ENCODE measurements at regions not wholly inside any gene's neighbourhood (a gene's known extent, or its start where the extent isn't known, plus 50 kb on each side); places are given as distances from the start of the nearest gene placed in this dataset.

DNA sequence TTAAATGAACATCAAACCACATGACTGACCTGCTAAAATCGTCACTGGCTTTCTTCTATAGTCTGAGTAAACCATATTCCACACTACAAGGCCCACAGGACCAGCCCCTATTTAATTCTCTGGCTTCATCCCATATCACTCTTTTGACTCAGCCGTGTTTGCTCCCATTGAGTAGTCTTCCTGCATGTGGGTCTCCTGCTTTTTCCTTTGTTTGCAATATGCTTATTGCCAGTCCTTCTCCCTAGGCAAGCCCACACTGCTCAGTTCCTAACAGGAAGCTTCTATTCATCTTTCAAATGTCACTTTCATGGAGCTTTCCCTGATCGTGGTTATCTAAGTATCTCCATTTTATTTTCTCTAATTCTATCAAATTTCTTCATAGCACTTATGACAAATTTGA is 329.6 kb downstream of the RAPGEF2 start:
- TF ChIP-seq, protein P1, sequence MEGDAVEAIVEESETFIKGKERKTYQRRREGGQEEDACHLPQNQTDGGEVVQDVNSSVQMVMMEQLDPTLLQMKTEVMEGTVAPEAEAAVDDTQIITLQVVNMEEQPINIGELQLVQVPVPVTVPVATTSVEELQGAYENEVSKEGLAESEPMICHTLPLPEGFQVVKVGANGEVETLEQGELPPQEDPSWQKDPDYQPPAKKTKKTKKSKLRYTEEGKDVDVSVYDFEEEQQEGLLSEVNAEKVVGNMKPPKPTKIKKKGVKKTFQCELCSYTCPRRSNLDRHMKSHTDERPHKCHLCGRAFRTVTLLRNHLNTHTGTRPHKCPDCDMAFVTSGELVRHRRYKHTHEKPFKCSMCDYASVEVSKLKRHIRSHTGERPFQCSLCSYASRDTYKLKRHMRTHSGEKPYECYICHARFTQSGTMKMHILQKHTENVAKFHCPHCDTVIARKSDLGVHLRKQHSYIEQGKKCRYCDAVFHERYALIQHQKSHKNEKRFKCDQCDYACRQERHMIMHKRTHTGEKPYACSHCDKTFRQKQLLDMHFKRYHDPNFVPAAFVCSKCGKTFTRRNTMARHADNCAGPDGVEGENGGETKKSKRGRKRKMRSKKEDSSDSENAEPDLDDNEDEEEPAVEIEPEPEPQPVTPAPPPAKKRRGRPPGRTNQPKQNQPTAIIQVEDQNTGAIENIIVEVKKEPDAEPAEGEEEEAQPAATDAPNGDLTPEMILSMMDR (conservative IDR thresholded peaks at IDR 0.05) = no peak
- no peak overlapping the region for H3K27ac ChIP-seq

DNA sequence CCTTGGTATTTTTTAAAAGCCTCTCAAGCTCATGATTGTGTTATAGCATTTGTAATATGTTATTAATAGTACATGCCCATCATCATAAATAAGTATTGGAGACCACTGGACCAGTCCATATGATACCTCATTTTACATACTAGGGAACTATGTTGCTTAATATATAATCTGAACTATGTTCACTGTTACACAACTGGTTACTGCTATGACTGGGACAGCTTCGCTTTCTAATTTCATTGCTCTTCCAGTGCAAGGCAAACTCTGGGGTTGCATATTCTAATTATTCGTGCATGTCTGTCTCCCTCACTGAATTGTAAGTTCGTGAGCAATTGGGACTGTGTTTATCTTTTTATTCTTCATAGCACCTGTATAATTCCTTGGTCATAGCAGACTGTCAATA is 330.5 kb downstream of the RAPGEF2 start:
- H3K27ac ChIP-seq = no peak overlapping the region
- TF ChIP-seq, protein P1 (conservative IDR thresholded peaks at IDR 0.05) = no peak

DNA sequence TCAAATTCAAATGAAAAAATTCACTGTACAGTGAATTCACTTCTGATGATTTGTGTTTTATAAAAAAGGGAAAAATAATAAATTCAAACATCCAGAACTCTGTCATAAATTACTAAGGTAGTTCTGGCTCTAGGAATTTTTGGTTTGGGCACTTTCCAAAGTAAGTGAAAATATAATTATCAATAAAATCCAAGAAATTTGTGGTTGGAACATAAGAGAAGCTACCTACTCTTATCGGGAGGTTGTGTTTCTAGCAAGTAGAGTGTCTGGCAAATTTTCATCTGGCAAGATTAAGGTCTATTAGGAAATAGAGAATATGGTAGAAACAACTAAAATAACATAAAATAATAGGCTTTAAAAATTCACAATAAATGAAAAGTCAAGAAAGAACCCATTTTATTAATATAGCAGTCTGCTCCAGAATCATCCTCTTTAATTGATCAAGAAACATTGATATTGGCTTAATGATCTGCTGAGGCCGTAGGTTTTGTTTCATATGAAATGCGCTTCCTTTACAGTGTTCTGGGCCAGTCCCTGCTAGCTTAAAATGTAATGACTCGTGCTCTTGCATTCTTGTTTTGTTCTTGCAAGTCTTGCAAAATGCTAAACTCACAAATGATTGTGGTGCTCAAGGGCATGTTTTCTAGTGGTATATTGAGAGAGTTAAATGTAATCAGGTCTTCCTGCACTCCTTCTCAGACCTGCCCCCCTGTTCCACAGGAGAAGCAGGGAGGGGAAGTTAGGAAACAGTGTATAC is 331.4 kb downstream of the RAPGEF2 start:
- TF ChIP-seq, protein P1 (conservative IDR thresholded peaks at IDR 0.05) = no peak

DNA sequence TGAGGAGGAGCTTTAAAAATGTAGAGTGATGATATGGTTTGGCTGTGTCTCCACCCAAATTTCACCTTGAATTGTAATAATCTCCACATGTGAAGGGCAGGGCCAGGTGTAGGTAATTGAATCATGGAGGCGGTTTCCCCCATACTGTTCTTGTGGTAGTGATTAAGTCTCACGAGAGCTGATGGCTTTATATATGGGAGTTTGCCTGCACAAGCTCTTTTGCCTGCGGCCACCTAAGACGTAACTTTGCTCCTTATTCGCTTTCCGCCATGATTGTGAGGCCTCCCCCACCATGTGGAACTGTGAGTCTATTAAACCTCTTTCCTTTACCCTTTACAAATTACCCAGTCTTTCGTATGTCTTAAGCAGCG is 332.0 kb downstream of the RAPGEF2 start:
- TF ChIP-seq, protein P1 (conservative IDR thresholded peaks at IDR 0.05) = no peak
- H3K27ac ChIP-seq = no peak overlapping the region

More for the DNA sequence above, 331.4 kb downstream of the RAPGEF2 start:
- no peak overlapping the region for H3K27ac ChIP-seq

DNA sequence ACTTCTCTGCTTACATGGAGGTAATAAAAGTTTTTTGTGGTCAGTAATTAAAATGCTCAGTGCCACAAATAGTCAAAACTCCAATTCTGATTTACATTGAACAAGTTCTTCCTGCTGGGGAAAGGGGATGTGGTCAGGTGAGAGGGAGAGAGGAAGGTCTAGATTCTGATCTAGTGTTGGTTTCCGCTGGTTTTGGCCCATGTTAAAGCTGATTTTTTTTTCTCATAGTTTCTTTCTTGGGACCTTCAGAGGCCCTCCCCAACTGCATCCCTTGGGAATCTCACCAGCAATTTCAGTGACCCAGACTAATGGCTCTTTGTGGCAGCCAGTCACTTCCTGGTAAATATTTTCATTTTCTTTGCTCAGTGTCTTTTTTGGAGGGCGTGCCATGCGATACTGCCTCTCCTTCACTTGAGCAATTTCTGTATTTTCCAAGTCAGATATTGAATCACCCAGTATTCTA is 332.7 kb downstream of the RAPGEF2 start:
- TF ChIP-seq, protein P1 (conservative IDR thresholded peaks at IDR 0.05) = no peak
- no peak overlapping the region; the same call in 1 of the 2 replicates for H3K27ac ChIP-seq

DNA sequence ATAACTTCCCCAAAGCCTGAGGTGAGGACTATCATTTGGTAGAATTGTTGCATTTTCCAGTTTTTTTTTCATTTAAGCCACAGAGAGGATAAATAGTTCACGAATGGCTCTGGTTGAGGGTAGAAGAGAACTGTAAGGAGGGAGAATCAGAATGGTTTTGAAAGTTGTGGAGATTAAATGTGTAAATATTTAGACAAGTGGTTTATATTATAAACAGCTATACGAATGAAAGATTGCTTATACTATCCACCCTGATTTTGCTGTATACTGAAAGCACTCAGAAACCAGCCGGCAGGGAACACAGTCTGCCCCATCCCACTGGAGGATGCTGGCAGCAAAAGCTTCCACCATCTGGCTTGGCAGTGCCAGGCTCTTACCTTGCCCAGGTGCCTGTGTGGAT is 341.1 kb downstream of the RAPGEF2 start:
- no peak overlapping the region for H3K27ac ChIP-seq
- TF ChIP-seq, protein P1 (conservative IDR thresholded peaks at IDR 0.05) = no peak

DNA sequence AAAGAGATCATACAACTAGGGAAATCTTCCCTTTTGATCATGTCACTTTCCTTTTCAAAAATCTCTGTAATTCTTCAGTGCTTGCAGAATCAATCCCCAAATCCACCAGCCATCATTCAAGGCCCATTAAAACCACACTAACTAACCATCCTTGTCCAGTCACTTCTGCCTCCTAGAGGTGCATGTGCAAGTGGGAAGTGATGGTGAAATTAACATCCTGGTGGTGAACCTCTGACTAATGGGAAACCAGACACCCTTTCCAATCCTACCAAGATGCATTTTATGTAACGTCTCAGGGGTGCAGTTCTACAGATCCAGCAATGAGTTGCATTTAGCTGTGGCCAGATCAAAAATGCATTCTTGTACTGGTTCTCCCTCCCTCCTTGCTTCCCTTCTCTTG is 341.8 kb downstream of the RAPGEF2 start:
- no peak overlapping the region for H3K27ac ChIP-seq
- TF ChIP-seq, protein P1 (conservative IDR thresholded peaks at IDR 0.05) = no peak
